Hematopoietic multipotent progenitor cell (in vitro differentiated cells): ENCODE measurements at regions not wholly inside any gene's neighbourhood (a gene's known extent, or its start where the extent isn't known, plus 50 kb on each side); places are given as distances from the start of the nearest gene placed in this dataset.
"Not testable (repeated sequence)": the region's sequence is repeated elsewhere in the genome, so short reads cannot be mapped to it uniquely, and the experiment has no call there.

Experiments
- DNase-seq, 3 donors: peaks; one replicate each; pipeline ENCODE4 v3.0.0-alpha.2; 2011 to 2015; ENCODE audit warnings: low read depth in 2 of 3, low spot score in 2 of 3

DNA sequence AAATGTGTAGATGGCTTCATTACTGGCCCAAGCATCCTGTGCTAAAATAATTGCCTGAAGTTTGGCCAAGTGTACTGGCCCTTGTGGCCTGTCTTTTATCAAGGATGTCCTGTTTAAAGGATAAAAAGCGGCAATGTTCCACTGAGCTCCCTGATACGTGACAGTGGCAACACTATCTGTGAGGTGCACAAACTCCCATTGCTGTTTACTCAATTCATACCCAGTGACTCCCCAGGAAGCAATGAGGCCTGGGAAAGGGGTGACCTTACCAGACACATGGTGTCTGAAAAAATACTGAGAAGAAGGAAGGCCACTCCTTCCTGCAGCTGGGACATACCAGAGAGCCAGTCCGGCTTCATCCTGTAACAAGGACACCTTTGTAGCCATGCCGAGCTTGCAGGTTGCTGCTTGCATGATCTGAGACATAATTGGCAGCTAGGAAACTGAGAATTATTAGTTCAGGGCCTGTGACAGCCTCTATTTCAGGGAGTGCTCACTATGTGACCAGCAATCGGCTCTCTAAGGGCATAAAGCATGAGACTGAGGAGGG, 198.5 kb upstream of the LRATD1 start:
- DNase-seq: no peak

DNA sequence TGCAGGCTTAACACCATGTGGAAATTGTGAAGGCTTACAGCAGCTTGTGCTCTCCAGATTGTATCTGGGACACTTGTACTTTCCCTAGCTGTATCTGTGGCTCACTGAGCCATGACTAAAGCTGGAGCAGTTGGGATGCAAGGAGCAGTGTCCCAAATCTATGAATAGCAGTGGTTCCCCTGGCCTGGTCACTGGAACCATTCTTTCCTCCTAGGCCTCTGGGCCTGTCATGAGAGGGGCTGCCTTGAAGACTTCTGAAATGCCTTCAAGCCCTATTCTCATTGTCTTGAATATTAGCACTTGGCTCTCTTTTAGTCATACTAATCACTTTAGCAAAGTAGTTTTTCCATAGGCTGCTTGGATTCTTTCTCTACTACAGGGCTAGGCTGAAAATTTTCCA, 186.8 kb upstream of the LRATD1 start:
- no peak for DNase-seq

DNA sequence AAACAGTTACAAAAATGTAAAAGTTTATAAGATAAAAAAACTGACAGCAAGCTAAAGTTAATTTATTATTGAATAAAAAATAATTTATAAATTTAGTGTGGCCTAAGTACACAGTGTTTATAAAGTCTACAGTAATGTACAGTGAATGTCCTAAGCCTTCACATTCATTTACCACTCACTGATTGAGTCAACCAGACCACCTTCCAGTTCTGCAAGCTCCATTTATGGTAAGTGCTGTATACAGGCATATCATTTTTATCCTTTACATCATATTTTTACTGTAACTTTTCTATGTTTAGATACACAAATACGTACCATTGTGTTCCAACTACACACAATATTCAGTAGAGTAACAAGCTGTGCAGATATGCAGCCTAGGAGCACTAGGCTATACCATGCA, 184.2 kb upstream of the LRATD1 start:
- no peak for DNase-seq

DNA sequence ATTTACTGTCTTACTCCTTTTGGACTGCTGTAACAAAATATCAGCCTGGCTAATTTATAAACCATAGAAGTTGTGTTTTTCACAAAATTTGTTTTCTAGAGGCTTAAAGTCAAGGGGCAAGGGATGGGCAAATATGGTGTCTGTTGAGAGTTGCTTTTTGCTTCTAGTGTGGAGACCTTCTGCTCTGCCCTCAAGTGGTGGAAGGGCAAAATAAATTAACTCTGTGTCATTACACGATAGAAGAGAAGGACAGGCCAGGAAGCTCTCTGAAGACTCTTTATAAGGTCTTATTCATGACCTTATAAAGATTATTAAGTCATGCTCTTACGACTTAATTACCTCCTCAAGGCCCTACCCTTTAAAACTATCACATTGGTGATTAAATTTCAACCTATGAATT, 181.2 kb upstream of the LRATD1 start:
- DNase-seq: no peak

DNA sequence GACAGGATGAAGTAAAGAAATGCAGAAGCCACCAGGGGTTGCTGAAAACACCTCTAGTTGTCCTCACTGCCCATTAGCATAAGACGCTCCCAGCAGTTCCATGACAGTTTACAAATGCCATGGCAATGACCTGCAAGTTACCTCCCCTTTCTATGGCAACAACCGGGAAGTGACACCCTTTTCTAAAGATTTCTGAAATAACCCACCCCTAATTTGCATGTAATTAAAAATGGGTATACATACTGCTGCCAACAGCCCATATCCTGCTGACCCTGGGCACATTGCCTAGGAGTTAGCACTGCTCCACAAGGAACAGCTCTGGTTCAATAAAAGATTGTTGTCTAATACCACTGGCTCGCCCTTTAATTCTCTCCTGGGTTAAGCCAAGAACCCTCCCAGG, 178.3 kb upstream of the LRATD1 start:
- no peak for DNase-seq

DNA sequence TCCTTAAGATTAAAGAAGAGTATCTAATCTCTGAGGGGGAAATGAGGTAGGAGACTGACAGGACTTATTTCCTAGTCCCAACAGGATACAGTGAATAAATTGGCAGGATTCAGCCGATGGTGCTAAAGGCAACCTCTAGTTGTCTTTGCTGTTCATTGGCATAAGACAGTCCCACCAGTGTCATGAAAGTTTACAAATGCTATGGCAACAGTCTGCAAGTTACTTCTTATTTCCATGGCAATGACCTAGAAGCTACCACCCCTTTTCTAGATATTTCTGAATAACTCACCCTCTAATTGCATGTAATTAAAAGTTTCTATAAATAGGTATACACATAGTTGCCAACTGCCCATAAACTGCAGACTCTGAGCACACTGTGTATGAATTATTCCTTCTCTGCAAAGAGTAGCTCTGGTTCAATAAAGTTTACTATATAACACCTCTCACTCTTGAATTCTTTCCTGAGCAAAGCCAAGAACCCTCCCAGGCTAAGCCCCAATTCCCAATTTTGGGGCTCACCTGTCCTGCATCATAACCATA, 172.7 kb upstream of the LRATD1 start:
- DNase-seq: no peak

DNA sequence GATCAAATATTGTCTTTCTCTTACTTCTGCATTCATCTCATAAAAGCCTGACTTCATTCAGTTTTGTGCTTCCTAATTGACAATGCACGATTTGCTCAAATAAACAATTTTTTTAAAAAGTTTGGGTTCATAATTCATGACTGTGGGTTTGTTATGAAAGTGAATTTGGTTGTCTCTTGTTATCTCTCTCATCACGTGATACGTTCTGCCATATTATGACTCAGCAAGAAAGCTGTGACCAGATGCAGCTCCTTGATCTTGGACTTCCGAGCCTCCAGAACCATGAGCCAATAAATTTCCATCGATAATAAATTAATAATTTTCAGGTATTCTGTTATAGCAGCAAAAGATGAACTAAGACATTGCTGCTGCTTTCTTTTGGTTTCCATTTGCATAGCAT, 156.5 kb upstream of the LRATD1 start:
- DNase-seq: no peak

DNA sequence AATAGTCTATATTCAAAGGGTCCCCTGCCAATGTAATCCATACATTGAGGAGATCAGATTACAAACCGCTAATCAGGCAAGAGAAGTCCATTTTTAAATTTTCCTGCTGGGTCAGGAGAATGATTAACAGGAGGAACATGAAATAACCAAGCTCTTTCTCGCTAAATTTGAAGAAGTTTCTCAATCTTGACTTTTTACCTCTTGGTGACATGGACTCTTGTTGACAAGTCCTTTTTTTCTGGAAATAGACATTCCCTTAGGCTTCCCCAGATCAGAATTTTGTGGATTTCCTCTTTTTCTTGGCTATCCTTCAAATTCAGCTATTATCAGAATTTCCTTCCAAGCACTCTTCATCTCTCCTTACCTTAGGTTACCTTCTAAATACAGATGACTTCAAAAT, 153.0 kb upstream of the LRATD1 start:
- no peak for DNase-seq

DNA sequence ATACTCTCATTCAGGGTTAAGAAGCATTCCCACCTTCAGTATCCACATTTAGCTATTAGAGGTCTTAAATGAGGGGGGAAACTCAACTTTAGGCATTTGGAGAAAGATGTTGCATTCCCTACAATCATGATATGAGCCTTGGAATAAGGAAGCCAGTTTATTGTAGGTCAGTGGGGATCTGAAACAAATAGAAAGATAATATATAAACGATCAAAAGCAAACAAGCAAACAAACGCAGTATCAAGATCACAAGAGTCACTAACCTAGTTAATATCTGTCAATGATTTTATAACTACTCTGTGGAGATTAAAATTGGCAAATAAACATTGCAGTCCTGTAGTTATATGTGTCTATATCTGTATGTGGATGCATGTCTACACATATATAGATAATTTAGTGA, 152.4 kb upstream of the LRATD1 start:
- no peak for DNase-seq

DNA sequence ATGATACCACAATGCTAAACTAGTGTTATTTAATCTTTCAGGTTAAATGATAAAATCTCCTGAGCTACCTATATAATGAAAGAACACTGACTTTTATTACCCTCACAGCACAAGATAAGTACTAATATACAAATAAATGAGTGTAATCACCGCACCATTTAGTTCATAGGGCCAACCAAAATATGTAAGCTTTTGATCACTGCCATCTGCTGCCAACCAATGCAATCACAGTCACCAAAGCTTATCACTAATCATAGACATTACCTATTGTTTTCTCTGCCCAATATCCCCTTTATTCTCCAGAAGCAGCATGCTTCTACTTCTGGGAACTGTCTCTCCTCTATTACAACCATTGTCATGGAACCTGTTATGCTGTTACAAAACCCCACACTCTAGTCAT, 151.6 kb upstream of the LRATD1 start:
- DNase-seq: no peak

DNA sequence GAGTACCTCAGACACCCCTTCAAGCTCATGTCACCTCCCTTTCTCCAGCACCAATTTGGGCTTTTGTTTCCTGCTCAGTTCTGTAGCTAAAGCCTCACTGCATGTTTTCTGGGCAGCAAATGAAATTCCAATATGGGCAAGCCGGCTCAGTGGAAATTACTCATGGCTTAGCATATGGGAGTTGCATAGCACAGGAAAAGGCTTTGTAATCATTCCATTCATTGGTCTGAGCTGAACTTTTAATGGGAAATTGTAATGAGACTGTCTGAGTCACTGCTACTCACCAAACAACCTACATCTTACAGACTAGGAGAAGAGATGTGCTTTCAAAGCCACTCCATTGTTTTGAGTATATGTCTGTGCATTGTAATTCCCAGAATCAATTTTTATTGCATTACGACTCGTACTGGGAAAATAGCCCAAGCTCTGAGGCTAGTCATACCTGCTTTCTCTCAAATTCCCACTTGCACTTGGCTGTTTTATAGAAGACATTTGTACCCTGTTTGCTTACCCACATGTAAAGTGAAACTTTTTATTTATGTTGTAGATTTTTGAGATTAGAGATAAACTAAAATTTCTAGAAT, 139.5 kb upstream of the LRATD1 start:
- DNase-seq: no peak

DNA sequence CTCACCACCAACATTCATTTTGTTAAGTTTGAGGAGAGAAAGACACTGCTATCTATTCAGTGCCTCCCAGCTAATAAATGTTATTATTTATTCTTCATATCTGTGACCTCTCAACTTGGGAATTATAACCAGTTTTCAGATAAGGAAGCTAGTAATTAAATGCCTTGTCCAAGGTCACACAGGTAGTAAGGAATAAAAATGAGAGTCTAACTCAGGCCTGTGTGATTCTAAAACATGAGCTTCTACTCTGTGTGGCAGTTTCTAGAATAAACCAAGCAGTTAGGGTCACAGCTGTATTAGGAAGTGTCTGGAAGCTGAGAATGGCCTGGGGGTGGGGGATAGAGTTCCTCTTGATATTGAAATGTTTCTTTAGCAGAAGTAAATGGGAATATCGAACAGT, 137.8 kb upstream of the LRATD1 start:
- DNase-seq: no peak

DNA sequence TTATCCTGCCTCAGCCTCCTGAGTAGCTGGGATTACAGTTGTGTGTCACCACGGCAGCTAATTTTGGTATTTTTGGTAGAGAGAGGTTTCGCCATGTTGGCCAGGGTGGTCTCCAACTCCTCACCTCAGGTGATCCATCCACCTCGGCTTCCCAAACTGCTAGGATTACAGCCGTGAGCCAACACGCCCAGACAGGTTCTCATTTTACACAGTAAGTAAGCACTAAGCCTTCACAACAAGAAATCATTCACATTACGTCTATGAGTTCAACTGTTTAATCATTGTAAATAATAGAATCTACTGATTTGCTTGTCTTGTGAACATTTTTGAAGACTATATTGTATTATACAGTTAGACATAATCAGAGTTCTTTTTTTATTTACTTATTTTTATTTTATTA, 131.5 kb upstream of the LRATD1 start:
- no peak for DNase-seq

DNA sequence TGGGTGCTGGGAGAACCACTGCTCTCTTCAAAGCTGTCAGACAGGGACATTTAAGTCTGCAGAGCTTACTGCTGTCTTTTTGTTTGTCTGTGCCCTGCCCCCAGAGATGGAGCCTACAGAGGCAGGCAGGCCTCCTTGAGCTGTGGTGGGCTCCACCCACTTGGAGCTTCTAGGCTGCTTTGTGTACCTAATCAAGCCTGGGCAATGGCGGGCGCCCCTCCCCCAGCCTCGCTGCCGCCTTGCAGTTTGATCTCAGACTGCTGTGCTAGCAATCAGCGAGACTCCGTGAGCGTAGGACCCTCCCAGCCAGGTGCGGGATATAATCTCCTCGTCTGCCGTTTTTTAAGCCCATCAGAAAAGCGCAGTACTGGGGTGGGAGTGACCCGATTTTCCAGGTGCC, 125.6 kb upstream of the LRATD1 start:
- DNase-seq: not testable (repeated sequence)

DNA sequence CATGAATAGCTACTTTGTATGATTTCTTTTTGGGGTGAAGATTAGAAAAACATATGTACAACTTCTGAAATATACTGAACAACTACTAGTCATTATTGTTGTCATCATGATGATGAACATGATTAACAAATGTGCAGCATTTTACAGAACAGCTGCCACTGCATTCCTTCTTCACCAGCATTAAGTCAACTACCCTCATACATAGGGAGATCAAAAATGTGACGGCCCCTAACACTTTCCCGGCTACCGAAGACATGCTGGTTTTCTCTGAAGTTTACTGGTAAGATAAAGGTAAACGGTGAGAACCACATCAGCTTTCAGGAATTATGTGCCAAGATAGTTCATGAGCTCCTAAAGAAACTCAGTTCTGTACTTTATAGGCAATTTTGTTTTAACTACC, 121.0 kb upstream of the LRATD1 start:
- no peak for DNase-seq

DNA sequence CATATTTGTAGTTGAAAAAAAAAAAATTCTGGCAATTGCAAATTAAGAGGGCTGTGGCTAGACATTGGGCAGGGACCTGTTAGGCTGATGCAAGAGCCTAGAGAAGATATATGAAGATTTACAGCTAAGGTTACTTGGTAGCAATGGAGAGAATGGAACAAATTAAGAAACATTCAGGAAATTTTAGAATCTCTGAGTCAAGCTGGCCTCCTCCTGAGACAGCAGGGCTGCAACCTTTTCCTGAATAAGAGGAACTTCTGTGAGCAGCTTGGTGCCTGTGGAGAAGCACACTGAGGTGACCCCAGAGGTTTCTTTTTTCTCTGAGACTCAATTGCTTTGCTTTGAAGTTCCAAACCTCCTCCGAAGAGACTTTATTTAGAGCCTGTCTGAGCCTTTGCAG, 118.6 kb upstream of the LRATD1 start:
- no peak for DNase-seq

DNA sequence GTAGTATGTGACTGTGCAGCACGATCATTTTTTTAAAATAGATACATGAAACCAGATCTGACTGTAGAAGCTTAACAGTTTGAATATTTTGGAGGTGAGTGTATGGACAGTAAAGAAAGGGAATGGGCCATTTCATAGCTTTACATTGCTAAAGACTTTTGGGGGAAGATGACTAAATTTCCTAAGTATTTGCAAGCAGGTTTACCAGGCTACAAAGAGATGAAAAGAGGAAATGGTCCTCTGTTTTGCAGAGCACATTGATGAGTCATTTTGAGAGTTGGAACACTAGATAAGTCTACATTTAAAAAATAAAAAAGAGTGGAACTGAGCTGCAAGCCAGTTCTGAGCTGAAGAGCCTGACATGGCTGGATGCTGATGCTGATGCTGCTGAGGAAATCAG, 115.7 kb upstream of the LRATD1 start:
- DNase-seq: no peak

DNA sequence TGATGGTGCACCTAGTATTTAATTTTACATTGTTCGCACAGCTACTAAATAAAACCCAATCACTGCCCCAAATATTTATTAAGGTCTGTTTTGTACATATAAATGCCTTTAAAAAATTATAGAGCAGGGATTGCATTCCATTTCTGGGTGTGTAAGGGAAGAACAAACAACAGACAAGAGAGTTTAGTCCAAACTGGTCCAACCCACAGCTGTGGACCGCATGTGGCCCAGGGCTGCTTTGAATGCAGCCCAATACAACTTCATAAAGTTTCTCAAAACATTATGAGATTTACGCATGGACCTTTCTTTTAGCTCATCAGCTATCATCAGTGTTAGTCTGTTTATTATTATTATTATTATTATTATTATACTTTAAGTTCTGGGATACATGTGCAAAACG, 114.8 kb upstream of the LRATD1 start:
- DNase-seq: no peak

DNA sequence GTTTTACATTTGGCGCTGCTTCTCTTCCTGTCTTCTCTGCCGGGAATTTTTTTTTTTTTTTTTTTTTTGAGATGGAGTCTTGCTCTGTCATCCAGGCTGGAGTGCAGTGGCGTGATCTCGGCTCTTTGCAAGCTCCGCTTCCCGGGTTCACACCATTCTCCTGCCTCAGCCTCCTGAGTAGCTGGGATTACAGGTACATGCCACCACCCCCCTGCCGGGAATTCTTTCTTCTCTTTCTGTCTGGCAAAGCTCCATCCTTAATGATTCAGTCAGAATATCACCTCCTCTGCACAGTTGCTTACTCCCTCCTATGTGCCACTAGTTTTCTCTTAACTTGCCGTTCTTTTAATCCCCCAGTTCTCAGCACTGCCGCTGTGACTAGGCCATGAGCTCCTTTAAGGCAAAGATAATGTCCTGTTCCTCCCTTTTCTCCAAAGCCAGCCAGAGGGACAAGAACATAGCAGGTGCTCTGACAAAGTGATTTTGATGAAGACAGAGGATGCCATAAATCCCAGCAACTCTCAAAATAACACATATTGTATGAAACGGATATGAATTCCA, 112.1 kb upstream of the LRATD1 start:
- DNase-seq: no peak

DNA sequence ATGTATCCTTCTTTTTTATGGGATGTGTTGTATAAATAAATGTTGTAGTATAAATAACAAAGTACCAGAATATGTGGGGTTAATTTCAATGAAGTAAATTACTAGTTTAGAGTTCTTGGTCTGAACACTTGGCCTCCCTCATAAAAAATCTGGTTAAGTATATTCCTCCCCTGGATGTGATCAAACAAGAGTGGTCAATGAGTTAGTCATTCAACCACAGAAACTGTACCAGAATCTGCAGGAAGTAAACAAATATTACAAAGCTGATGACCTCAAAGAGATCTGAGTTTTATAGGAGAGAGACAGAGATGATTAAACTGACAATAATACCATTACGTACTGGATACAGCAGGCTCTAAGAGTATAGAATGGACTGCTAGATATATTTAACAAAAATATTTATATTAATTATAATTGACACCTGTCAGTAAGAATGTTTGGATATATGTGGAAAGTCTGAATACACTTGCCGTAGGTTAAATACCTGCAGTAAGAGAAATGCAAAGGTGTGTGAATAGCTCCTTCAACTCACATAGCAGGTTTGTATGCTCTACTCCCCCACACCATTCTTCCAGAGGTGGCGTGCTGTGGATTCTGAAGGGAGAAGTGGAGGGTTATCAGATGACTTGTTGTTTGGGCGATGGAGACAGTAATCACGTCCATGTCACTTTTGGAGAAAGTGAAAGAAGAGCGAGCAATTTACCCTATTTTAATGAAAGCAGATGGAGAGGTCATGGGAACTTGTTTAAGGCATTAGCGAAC, 108.3 kb upstream of the LRATD1 start:
- DNase-seq: no peak

DNA sequence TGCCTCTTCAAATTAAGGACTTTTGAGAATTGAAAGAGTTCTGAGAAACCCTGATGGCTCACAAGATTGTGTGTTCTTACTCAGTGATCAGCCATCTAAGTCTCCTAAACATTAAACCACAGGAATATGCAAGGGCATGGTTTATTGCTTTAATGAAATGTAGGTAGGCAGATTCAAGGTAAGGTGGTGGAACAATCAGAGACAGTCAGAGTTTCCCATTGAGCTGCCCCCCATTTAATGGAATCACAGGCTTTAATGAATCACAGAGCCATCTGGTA, 107.8 kb upstream of the LRATD1 start:
- no peak for DNase-seq

DNA sequence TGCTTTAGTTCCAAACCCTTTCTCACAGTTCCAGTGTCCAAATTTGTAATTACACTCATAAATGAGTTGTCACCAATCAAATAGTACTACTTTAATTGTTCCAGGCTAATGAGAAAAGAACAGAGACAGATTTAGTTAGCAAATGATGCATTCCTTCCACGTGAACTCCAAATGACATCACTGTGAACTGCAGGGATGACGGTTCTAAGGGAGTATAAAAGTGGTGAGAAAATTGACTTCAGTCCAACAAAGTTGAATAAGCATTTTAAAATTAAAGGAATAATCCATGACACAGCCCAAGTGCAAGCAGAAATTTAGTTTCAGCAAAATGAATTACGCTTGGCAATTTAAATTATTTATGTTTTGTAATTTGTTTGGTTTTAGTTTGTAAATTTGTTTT, 102.0 kb upstream of the LRATD1 start:
- DNase-seq: no peak
